ENCODE measurements at regions not wholly inside any gene's neighbourhood (a gene's known extent, or its start where the extent isn't known, plus 50 kb on each side); places are given as distances from the start of the nearest gene placed in this dataset.

- DNase-seq (no peak), ATAC-seq (ENCODE audit: low read depth in 2 of 2) (no peak)
- no peaks in the 10 kb centered on the region for H3K27me3 Mint-ChIP-seq
- peaks cover 0 to 2% (median 0%) of the 10 kb centered on the region in 7 donors for H3K9me3 Mint-ChIP-seq
- no peaks in the 10 kb centered on the region for H3K4me1 Mint-ChIP-seq
- H3K27ac Mint-ChIP-seq: no peak overlapping the region
- no peaks in the 10 kb centered on the region for H3K36me3 Mint-ChIP-seq
- no peak overlapping the region for H3K4me3 Mint-ChIP-seq
Measured at GRCh38 chr13:63093907-63094469, 1678.3 kb upstream of the PCDH20 start.

DNA sequence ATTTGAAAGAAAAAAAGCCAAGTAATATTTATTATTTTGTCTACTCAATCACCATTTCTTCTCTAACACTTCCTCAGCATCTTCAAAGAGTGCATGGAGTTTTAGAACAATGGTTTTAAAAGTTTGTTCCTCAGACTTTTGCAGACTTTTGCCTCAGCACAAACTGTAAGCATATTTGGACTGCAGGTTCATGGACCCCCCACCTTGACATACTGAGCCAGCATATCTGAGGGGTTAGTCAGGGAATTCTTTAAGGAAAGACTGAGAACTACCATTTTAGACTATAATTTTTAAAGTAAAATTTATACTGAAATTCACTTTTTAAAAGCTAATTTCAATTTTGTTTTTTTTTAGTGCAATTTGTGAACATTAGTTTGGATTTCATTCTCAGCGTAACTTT lies 1676.8 kb upstream of the PCDH20 start:
- Mint-ChIP-seq H3K9me3 (peaks cover 0 to 2% (median 0%) of the 10 kb centered on the region in 7 donors), H3K27ac (no peak overlapping the region), H3K36me3 (no peaks in the 10 kb centered on the region), H3K4me1 (no peaks in the 10 kb centered on the region), H3K4me3 (no peak overlapping the region), H3K27me3 (no peaks in the 10 kb centered on the region)
- ATAC-seq (ENCODE audit: low read depth in 2 of 2) (no peak), DNase-seq (no peak)

DNA sequence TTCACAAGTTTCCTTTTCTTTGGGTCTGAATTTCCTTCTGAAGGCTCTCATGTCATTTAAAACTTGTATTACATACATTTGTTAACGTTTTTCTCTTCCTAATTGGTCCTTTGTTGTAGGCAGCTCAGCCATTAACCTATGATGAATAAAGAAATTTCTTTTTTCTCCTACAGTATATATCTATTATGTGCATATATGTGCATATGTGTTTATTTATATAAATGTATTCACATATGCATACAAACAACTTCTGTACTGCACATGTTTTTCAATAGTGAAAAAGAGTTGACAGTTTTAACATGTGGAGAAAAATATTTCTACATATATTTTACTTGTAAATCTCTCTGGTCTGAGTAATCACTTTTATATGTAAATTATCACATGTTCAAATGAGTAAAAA lies 1674.9 kb upstream of the PCDH20 start:
- Mint-ChIP-seq H3K4me1 (no peaks in the 10 kb centered on the region), H3K27ac (no peak overlapping the region), H3K36me3 (no peaks in the 10 kb centered on the region), H3K4me3 (no peak overlapping the region), H3K9me3 (peaks cover 0 to 2% (median 0%) of the 10 kb centered on the region in 7 donors), H3K27me3 (no peaks in the 10 kb centered on the region)
- ATAC-seq (ENCODE audit: low read depth in 2 of 2) (no peak), DNase-seq (no peak)

DNA sequence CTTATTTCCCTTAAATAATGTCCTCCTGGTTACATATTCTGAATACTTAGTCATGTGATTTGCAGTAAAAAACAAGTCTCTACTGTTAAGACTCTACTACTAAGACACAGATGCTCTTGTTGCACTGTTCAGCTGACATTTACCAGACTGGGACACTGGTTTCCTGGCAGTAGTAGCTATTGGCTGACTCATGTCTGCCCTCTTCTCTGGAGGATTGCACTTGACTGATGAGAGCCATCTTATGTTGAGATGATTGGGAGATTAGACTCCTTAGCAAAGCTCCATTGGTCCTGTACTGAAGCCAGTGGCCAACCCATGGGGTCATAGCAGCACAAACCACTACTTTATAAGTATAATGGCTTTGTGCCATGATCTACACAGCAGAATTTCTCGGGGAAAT lies 1672.6 kb upstream of the PCDH20 start:
- no peaks in the 10 kb centered on the region for H3K36me3 Mint-ChIP-seq
- no peak for DNase-seq

DNA sequence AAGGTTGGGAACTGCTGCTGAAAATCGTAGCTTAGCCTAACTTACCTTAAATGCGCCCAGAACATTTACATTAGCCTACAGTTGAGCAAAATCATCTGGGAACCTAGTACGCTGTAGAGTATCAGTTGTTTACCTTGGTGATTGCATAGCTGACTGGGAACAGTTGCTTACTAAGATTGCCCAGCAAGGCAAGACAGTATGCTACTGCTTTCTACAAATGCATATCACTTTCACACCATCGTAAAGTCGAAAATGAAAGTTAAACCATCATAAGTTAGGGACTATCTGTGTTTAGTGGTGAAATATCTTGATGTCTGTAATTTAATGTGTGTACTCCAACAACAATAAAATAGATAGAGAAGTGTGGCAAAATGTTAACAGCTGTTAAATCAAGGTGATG lies 1670.6 kb upstream of the PCDH20 start:
- Mint-ChIP-seq H3K9me3 (peaks cover 1 to 6% (median 3%) of the 10 kb centered on the region in 7 donors), H3K36me3 (peaks cover 0 to 3% of the 10 kb centered on the region in 2 donors), H3K4me3 (no peak overlapping the region), H3K4me1 (no peaks in the 10 kb centered on the region), H3K27me3 (no peaks in the 10 kb centered on the region), H3K27ac (no peak overlapping the region)
- DNase-seq (no peak), ATAC-seq (ENCODE audit: low read depth in 2 of 2) (no peak)

More for the DNA sequence above, 1672.6 kb upstream of the PCDH20 start:
- H3K4me1 Mint-ChIP-seq: no peaks in the 10 kb centered on the region
- no peak overlapping the region for H3K27ac Mint-ChIP-seq
- no peak overlapping the region for H3K4me3 Mint-ChIP-seq
- peaks cover 0 to 2% (median 0%) of the 10 kb centered on the region in 7 donors for H3K9me3 Mint-ChIP-seq
- H3K27me3 Mint-ChIP-seq: no peaks in the 10 kb centered on the region
- ATAC-seq (ENCODE audit: low read depth in 2 of 2): no peak

GRCh38 chr13:63085851-63086250 lies 1670.2 kb upstream of the PCDH20 start:
- Mint-ChIP-seq H3K9me3 (peaks cover 5 to 7% (median 6%) of the 10 kb centered on the region in 7 donors), H3K4me1 (no peaks in the 10 kb centered on the region)

DNA sequence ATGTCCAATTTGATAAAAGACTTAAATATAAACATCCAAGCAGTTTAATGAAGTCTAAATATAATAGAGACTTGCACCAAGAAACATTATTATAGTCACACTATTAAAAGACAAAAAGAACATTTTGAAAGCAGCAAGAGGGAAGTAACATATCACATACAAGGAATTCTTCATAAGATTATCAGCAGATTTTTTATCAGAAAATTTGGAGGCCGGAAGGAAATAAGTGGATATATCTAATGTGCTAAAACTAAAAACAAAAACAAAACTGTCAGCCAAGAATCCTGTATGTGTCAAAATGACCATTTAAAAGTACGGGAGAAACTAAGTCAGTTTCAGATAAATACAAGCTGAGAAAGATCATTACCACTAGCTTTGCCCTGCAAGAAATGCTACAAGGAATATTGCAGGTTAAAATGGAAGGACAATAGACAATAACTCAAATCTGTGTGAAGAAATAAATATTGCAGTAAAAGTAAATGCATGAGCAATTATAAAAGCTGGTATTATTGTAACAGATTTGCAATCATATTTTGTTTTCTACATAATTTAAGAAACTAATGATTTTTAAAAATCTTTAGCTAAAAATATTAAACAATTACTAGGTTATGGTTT lies 1665.9 kb upstream of the PCDH20 start:
- no peaks in the 10 kb centered on the region for H3K27me3 Mint-ChIP-seq
- H3K9me3 Mint-ChIP-seq: peaks cover 5 to 14% (median 7%) of the 10 kb centered on the region in 7 donors
- no peaks in the 10 kb centered on the region for H3K4me1 Mint-ChIP-seq
- H3K4me3 Mint-ChIP-seq: no peak overlapping the region
- ATAC-seq (ENCODE audit: low read depth in 2 of 2) (no peak), DNase-seq (no peak)
- H3K27ac Mint-ChIP-seq: no peak overlapping the region
- H3K36me3 Mint-ChIP-seq: peaks cover 0 to 6% of the 10 kb centered on the region in 2 donors

More at GRCh38 chr13:63085851-63086250, 1670.2 kb upstream of the PCDH20 start:
- peaks cover 0 to 6% of the 10 kb centered on the region in 2 donors for H3K36me3 Mint-ChIP-seq
- ATAC-seq (ENCODE audit: low read depth in 2 of 2) (no peak), DNase-seq (no peak)
- no peaks in the 10 kb centered on the region for H3K27me3 Mint-ChIP-seq
- no peak overlapping the region for H3K27ac Mint-ChIP-seq
- H3K4me3 Mint-ChIP-seq: no peak overlapping the region

- DNase-seq: no peak
- Mint-ChIP-seq H3K36me3 (no peaks in the 10 kb centered on the region), H3K27me3 (no peaks in the 10 kb centered on the region), H3K4me3 (no peak overlapping the region), H3K4me1 (no peaks in the 10 kb centered on the region), H3K9me3 (peaks cover 0 to 2% (median 0%) of the 10 kb centered on the region in 7 donors), H3K27ac (no peak overlapping the region)
- no peak for ATAC-seq (ENCODE audit: low read depth in 2 of 2)
Measured at GRCh38 chr13:63075126-63075525, 1659.5 kb upstream of the PCDH20 start.

- Mint-ChIP-seq H3K4me3 (no peak overlapping the region), H3K4me1 (no peaks in the 10 kb centered on the region), H3K27ac (no peak overlapping the region), H3K9me3 (peaks cover 0 to 21% (median 0%) of the 10 kb centered on the region in 7 donors), H3K36me3 (no peaks in the 10 kb centered on the region), H3K27me3 (no peaks in the 10 kb centered on the region)
- ATAC-seq (ENCODE audit: low read depth in 2 of 2): no peak
- DNase-seq: no peak
Measured at GRCh38 chr13:63050287-63050686, 1634.6 kb upstream of the PCDH20 start.

- no peaks in the 10 kb centered on the region for H3K27me3 Mint-ChIP-seq
- no peaks in the 10 kb centered on the region for H3K36me3 Mint-ChIP-seq
- no peak overlapping the region for H3K27ac Mint-ChIP-seq
- H3K4me3 Mint-ChIP-seq: no peak overlapping the region
- H3K4me1 Mint-ChIP-seq: no peaks in the 10 kb centered on the region
- ATAC-seq (ENCODE audit: low read depth in 2 of 2) (no peak), DNase-seq (no peak)
- peaks cover 0 to 18% (median 0%) of the 10 kb centered on the region in 7 donors for H3K9me3 Mint-ChIP-seq
Measured at GRCh38 chr13:63048653-63049052, 1633.0 kb upstream of the PCDH20 start.

DNA sequence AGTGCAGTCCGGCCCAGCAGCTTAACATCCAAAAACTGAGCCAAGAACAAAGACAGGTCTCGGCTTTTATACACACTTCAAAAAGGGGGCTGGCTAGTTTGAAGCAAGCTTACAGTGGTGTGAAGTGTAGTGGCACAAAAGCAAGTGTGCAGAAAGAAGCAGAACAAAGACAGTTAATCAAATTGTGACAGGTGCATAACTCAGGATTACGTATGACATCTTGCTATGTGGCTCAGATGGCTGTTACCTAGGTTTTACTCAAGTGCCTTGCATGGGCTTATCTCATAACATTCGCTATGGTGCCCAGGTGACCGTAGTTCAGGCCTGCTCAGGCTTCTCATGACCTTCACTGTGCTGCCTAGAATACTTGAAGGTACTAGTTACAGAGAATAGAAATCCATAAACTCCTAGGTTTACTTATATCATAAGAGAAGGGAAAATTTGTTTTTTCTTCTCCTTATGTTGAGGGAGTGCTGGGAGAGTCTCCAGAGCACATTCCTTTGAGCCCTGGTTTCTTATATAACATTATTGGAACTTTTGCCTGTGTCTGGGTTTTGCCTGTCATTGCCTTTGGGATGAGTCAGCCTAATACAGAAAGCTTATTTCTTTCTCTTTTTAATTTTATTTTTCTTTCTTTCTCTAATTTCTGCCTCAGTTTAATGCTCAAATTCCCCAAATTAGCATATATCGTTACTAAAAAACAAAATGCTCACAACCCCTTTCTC lies 1629.1 kb upstream of the PCDH20 start:
- Mint-ChIP-seq H3K9me3 (peaks cover 0 to 13% (median 0%) of the 10 kb centered on the region in 7 donors), H3K27me3 (no peaks in the 10 kb centered on the region), H3K4me3 (no peak overlapping the region), H3K4me1 (no peaks in the 10 kb centered on the region), H3K27ac (no peak overlapping the region), H3K36me3 (no peaks in the 10 kb centered on the region)
- no peak for DNase-seq
- no peak for ATAC-seq (ENCODE audit: low read depth in 2 of 2)

GRCh38 chr13:63042686-63043085 lies 1627.0 kb upstream of the PCDH20 start:
- Mint-ChIP-seq H3K36me3 (no peaks in the 10 kb centered on the region), H3K4me3 (no peak overlapping the region), H3K27me3 (no peaks in the 10 kb centered on the region), H3K9me3 (peaks cover 0 to 13% (median 0%) of the 10 kb centered on the region in 7 donors), H3K27ac (no peak overlapping the region), H3K4me1 (no peaks in the 10 kb centered on the region)
- ATAC-seq (ENCODE audit: low read depth in 2 of 2): no peak
- no peak for DNase-seq

DNA sequence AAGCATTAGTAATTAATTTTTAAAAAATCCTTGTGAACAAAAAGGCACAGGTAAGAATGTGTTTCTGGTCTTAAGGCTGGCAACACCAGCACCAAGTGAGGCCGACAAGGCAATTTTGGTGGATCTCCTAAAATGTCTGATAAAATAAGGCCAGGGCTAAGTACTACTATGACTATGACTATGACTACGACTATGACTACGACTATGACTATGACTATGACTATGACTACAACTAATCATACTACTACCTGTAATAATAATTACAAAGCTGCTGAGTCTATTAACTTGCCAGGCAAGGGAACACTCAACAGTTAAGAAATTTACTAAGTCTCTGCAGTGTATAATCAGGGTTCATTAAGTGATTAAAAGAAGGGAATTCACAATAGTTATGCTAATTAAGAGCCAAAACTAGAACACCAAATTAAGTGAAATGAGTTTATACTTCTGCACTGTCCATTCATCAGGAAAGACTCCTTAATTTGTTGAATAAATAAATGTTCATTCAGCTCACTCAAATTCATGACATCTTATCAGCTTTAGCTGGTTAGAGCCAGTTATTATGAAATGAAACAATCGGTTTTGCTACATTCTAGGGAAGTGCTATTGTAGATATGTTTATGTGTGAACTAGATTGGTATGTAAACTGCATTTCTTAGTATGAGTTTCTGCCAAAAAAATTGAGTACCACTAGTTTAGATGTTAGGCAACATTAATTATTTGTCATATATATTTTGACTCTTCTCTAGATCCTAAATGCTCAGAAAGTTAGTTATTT lies 1626.2 kb upstream of the PCDH20 start:
- Mint-ChIP-seq H3K27ac (no peak overlapping the region), H3K9me3 (peaks cover 0 to 13% (median 0%) of the 10 kb centered on the region in 7 donors), H3K4me1 (no peaks in the 10 kb centered on the region), H3K4me3 (no peak overlapping the region), H3K27me3 (no peaks in the 10 kb centered on the region), H3K36me3 (no peaks in the 10 kb centered on the region)
- ATAC-seq (ENCODE audit: low read depth in 2 of 2): no peak
- DNase-seq: no peak
